Suprapubic skin (tissue), 4 donors: ENCODE measurements at regions not wholly inside any gene's neighbourhood (a gene's known extent, or its start where the extent isn't known, plus 50 kb on each side); places are given as distances from the start of the nearest gene placed in this dataset.

Source experiments
- DNase-seq, 2 donors: peaks; one replicate each; pipeline ENCODE4 v3.0.0-alpha.2; 2019; ENCODE audit warnings: low spot score in 2 of 2
- H3K27ac ChIP-seq: fragments of 200-600 bp; sonication (generic); one replicate; pipeline ENCODE4 v1.5.1; 2019
- H3K27me3 ChIP-seq: fragments of 200-600 bp; sonication (generic); one replicate; pipeline ENCODE4 v1.5.1; 2019
- H3K36me3 ChIP-seq: fragments of 200-600 bp; sonication (generic); one replicate; pipeline ENCODE4 v1.5.1; 2019
- H3K4me1 ChIP-seq: fragments of 200-600 bp; sonication (generic); one replicate; pipeline ENCODE4 v1.5.1; 2019
- H3K4me3 ChIP-seq: fragments of 200-600 bp; sonication (generic); one replicate; pipeline ENCODE4 v1.5.1; 2019; ENCODE audit warnings: mild to moderate bottlenecking
- H3K9me3 ChIP-seq: fragments of 200-600 bp; sonication (generic); one replicate; pipeline ENCODE4 v1.5.1; 2019
- CTCF ChIP-seq, 2 donors: fragments of 200-600 bp in 1 of 2; fragments of 450-650 bp in 1 of 2; sonication (generic) in 1 of 2; IDR thresholded peaks; one replicate each; pipeline ENCODE4 v1.5.1; 2016 to 2019; ENCODE audit warnings: antibody characterized with exemption in 2 of 2, mild to moderate bottlenecking in 1 of 2, moderate library complexity in 1 of 2
- EP300 ChIP-seq: sonication (generic); formaldehyde crosslinking; IDR thresholded peaks from one replicate; pipeline ENCODE4 v1.6.1; 2017; ENCODE audit warnings: antibody characterized with exemption
- POLR2A ChIP-seq, 2 donors: fragments of 450-650 bp; IDR thresholded peaks; one replicate each; pipeline ENCODE4 v1.6.1; 2017; ENCODE audit warnings: antibody characterized with exemption in 2 of 2, mild to moderate bottlenecking in 2 of 2, moderate library complexity in 2 of 2
- POLR2AphosphoS5 ChIP-seq, 3 donors: sonication (generic); formaldehyde crosslinking; IDR thresholded peaks; one replicate each; pipeline ENCODE4 v1.6.1; 2017; ENCODE audit warnings: antibody characterized with exemption in 3 of 3
- WGBS: methylation state at CpG from one replicate; pipeline ENCODE4 v1.1.5; 2018; 5-methylcytosine and 5-hydroxymethylcytosine counted together

GRCh38 chr12:126204326-126204725, 1139.1 kb downstream of the AACS start:
- TF ChIP-seq POLR2AphosphoS5 (IDR thresholded peaks at IDR 0.05): no peak
- TF ChIP-seq POLR2A (IDR thresholded peaks at IDR 0.05): no peak
- TF ChIP-seq CTCF (IDR thresholded peaks at IDR 0.05): no peak
- TF ChIP-seq EP300: no peak
- 41% methylated on average over 3 of the region's 3 CpGs for WGBS
- no peaks in the 10 kb centered on the region for H3K4me1 ChIP-seq
- H3K27me3 ChIP-seq: no peaks in the 10 kb centered on the region
- H3K36me3 ChIP-seq: no peaks in the 10 kb centered on the region
- no peak overlapping the region for H3K4me3 ChIP-seq
- no peak overlapping the region for H3K27ac ChIP-seq
- no peaks in the 10 kb centered on the region for H3K9me3 ChIP-seq
- no peak for DNase-seq

GRCh38 chr12:126210026-126210425, 1144.8 kb downstream of the AACS start:
- no peaks in the 10 kb centered on the region for H3K36me3 ChIP-seq
- H3K27ac ChIP-seq: no peak overlapping the region
- 85% methylated on average over 4 of the region's 4 CpGs for WGBS
- H3K27me3 ChIP-seq: no peaks in the 10 kb centered on the region
- no peaks in the 10 kb centered on the region for H3K9me3 ChIP-seq
- TF ChIP-seq POLR2AphosphoS5 (IDR thresholded peaks at IDR 0.05) (no peak), CTCF (IDR thresholded peaks at IDR 0.05) (no peak), EP300 (no peak)
- DNase-seq: no peak
- H3K4me1 ChIP-seq: no peaks in the 10 kb centered on the region
- H3K4me3 ChIP-seq: no peak overlapping the region

GRCh38 chr12:126210448-126210847, 1145.2 kb downstream of the AACS start:
- no peaks in the 10 kb centered on the region for H3K36me3 ChIP-seq
- no peaks in the 10 kb centered on the region for H3K27me3 ChIP-seq
- H3K9me3 ChIP-seq: no peaks in the 10 kb centered on the region
- no peak overlapping the region for H3K4me3 ChIP-seq
- H3K4me1 ChIP-seq: no peaks in the 10 kb centered on the region
- H3K27ac ChIP-seq: no peak overlapping the region
- TF ChIP-seq CTCF (IDR thresholded peaks at IDR 0.05): no peak
- no peak for TF ChIP-seq POLR2A (IDR thresholded peaks at IDR 0.05)
- TF ChIP-seq EP300: no peak
- no peak for TF ChIP-seq POLR2AphosphoS5 (IDR thresholded peaks at IDR 0.05)
- no peak for DNase-seq
- WGBS: 80% methylated on average over 3 of the region's 3 CpGs

- no peak for DNase-seq
- Histone ChIP-seq H3K27ac (no peak overlapping the region), H3K9me3 (no peaks in the 10 kb centered on the region), H3K36me3 (no peaks in the 10 kb centered on the region), H3K4me1 (no peaks in the 10 kb centered on the region), H3K4me3 (no peak overlapping the region), H3K27me3 (no peaks in the 10 kb centered on the region)
- no peak for TF ChIP-seq EP300
- no peak for TF ChIP-seq POLR2A (IDR thresholded peaks at IDR 0.05)
- TF ChIP-seq POLR2AphosphoS5 (IDR thresholded peaks at IDR 0.05): no peak
- TF ChIP-seq CTCF (IDR thresholded peaks at IDR 0.05): no peak
- WGBS: 81% methylated on average over 7 of the region's 7 CpGs
Measured at GRCh38 chr12:126212824-126213223, 1147.6 kb downstream of the AACS start.

GRCh38 chr12:126218697-126219096, 1153.5 kb downstream of the AACS start:
- Histone ChIP-seq H3K9me3 (no peaks in the 10 kb centered on the region), H3K27ac (no peak overlapping the region), H3K36me3 (no peaks in the 10 kb centered on the region), H3K4me3 (no peak overlapping the region), H3K27me3 (no peaks in the 10 kb centered on the region), H3K4me1 (no peaks in the 10 kb centered on the region)
- 92% methylated on average over 1 of the region's 1 CpG for WGBS
- no peak for DNase-seq
- TF ChIP-seq POLR2A (IDR thresholded peaks at IDR 0.05): no peak
- no peak for TF ChIP-seq EP300
- TF ChIP-seq CTCF (IDR thresholded peaks at IDR 0.05): no peak
- no peak for TF ChIP-seq POLR2AphosphoS5 (IDR thresholded peaks at IDR 0.05)
